ENCODE measurements at regions not wholly inside any gene's neighbourhood (a gene's known extent, or its start where the extent isn't known, plus 50 kb on each side); places are given as distances from the start of the nearest gene placed in this dataset.
"Not testable (repeated sequence)": the region's sequence is repeated elsewhere in the genome, so short reads cannot be mapped to it uniquely, and the experiment has no call there.

DNA sequence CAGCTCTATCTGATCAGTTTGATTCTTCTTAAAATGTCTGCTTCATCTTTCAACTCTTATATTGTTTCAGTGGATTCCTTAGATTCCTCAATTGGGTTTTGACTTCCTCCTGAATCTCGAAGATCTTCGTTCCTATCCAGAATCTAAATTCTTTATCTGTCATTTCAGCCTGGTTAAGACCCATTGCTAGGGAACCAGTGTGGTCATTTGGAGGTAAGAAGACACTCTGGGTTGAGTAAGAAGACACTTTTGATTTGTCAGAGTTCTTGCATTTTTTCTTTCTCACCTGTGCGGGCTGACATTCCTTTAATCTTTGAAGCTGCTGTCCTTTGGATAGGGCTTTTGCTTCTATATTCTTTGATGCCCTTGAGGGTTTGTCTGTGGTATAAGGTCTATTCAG, 291.9 kb downstream of the SLC7A11 start:
- ATAC-seq: no peak

DNA sequence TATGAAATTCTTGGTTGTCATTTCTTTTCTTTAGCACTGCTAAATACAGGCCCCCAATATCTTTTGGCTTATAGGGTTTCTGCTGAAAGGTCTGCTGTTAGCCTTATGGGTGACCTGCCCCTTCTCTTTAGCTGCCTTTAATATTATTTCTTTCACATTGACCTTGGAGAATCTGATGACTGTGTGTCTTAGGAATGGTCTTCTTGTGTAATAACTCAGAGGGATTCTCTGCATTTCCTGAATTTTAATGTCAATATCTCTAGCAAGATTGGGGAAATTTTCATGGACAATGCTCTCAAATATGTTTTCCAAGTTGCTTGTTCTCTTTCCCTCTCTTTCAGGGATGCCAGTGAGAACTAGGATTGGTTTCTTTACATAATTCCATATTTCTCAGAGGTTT, 292.4 kb downstream of the SLC7A11 start:
- no peak for ATAC-seq

DNA sequence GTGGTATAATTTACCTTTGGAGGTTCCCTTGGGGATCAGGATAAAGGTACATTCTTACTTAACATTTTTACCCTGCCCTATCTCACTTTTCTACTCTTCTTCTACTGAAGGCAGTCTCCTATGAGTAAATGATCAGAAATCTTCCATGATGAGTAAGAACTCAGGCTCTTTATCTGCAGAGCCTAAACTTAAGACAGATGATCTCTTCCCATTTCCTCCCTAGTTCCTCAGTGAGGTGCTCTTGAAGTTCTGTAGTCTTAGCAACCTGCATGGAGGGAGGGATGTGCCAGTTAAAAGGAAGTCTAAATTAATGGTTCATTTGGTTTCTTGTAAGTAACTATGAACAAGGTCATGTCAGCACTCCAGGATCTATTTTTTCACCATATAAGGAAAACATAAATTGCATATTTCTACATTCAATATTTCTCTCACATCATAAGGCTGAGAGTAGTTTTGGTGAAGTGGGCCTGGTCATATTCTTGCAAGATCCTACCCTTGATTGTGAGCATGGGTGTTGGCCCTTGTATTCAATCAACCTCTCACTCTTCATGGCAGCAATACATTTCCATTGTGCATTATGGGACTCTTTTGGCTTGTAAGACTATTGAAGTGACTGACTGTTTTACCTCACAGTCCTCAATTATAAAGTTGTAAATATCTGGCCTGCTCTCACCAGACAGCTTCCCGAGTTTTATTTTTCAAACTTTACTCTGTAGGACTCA, 295.5 kb downstream of the SLC7A11 start:
- no peak for ATAC-seq

DNA sequence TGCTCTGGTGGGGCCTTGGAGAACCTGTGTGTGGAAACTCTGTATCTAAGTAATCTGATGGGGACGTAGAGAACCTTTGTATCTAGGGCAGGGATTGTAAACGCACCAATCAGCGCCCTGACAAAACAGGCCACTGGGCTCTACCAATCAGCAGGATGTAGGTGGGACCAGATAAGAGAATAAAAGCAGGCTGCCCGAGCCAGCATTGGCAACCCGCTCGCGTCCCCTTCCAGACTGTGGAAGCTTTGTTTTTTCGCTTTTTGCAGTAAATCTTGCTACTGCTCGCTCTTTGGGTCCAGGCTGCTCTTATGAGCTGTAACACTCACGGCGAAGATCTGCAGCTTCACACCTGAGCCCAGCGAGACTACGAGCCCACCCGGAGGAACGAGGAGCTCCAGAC, 299.3 kb downstream of the SLC7A11 start:
- not testable (repeated sequence) for ATAC-seq

DNA sequence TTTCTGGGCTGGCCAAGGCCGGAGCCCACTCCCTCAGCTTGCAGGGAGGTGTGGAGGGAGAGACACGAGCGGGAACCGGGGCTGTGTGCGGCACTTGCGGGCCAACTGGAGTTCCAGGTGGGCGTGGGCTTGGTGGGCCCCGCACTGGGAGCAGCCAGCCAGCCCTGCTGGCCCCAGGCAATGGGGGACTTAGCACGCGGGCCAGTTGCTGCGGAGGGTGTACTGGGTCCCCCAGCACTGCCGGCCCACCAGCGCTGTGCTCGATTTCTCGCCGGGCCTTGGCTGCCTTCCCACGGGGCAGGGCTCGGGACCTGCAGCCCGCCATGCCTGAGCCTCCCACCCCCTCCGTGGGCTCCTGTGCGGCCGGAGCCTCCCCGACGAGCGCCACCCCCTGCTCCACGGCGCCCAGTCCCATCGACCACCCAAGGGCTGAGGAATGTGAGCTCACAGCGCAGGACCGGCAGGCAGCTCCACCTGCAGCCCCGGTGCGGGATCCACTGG, 300.1 kb downstream of the SLC7A11 start:
- ATAC-seq: not testable (repeated sequence)

DNA sequence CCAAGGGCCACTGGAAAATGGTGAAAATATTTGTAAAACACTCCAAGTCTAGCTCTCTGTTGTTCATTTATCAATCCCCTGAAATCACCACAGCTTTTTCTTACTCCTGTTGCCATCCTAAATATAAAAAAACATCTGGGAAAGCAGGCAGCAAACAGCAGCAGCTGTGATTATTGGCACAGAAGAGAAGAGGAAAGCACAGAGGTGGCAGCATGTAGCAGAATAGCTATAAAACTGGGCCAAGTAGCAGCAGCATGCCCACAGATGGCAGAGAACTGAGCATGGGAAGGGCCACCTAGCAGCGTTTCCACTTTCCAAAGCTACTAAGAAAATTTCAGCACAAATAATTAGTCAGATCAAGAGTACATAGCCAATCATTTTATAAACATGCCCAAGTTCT, 307.2 kb downstream of the SLC7A11 start:
- ATAC-seq: no peak

DNA sequence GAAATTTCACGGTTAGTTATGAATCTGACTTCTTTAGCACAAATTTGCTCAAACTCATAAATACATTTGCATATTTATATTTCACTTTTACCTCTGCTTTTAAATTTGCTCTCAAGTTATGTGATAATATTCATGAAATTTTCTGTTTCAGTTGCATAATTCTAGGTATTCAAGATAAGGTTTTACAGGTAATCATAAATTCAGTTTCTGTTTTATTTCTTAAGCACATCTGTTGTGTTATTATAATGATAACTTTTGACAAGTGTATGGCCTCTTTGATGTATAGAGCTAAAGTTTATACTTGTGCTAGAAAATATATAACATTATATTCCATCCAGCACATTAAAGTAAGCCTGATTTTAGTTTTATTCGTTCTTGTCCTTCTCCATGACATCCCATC, 308.1 kb downstream of the SLC7A11 start:
- ATAC-seq: no peak

DNA sequence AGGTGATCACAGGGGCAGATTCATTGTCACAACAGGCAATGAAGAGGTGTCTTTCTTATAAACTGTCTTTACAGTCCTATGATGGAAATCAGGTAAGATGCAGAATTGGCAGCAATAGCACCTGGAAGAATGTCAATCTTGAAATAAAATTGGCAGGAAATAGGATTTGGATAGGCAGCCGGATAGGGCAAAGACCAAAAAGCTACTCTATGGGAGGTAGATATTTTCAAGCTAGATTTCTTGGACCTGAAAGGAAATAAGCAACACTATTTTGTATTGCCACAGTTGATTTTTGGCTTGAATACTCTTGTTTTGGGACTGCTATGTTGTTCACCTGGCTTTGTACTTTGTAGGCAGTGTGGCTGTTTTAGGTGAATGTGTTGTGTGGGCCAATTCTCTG, 314.2 kb downstream of the SLC7A11 start:
- no peak for ATAC-seq

DNA sequence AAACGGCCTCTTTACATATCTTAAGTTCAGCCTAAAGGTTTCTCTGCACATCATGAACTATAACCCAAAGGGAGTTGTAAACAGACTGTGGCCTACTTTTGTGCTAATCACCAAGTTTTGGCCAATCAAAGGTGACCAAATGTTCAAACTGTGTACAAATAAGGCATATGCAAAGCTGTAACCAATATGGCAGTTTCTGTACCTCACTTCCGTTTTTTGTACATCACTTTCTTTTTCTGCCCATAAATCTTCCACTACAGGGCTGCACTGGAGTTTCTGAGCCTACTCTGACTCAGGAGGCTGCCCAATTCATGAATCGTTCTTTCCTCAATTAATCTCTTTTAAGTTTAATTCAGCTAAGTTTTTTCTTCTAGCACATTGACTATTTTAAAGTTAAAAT, 318.7 kb downstream of the SLC7A11 start:
- ATAC-seq: no peak

DNA sequence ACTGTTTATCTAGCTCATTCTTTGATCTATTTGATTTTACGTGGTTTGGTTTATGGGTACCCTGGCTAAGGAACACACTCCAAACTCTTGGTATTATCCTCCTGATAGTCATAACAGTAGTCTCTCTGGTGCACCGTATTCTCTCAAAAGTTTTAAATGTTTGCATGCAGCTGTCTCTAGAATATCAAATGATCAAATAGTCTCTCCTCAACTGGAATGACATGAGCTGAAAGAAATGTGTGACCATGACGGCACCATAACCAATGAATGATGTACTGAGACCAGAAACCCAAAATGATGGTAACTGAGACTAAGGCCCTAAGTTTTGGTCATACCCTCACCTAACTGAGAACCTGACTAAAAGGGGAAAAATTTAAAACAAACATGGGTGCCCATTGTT, 319.4 kb downstream of the SLC7A11 start:
- no peak for ATAC-seq

DNA sequence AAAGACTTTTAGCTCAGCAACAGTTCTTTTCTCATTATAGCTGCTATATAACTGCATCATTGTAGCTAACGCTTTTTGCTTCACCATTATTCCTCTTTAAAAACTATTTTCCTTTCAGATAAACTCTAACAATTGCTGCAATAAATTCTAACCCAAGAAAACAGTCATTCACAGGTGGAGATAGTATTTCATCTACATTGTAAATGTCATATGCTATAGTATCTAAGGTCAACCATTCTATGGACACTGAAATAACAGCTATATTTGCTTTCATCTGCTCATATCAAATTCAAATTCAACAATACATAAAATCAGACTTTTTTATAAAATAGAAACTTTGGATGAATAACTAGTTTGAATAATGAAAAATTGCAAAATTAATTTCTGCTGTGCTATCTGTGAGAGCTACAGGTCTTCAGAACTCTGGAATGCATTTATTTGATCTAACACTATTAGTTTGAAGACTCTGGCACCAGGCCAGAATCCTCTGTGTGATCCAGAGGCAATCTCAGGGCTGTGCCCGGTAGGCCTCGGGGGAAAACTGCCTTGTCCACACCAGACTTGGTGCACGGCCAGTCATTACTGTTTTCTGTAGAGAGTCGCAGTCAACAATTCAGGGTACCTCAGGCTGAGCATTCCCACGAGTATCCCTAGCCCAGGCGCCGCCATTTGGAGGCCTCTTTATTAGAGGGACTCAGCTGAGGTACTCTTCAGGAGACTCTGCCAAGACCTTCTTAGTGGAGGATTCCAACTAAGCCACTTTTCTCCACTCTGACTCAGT, 332.4 kb downstream of the SLC7A11 start:
- no peak for ATAC-seq

DNA sequence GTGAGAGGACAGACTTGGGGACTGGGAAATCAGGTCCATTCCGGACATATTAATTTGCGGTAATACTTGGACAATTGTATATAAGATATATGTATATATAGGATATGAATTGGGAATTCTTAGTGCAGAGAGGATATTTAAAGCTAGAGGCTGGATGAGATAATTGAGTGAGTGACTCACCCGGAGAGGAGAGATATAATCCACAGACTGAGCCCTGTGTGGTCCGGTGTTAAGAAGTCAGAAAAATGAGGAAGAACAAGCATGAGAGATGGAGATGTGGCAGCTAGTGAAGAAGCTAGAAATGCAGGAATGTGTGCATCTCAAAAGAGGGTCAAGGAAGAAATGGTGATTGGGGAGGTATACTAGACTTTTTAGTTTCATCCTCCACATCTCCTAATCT, 336.2 kb downstream of the SLC7A11 start:
- ATAC-seq: no peak

DNA sequence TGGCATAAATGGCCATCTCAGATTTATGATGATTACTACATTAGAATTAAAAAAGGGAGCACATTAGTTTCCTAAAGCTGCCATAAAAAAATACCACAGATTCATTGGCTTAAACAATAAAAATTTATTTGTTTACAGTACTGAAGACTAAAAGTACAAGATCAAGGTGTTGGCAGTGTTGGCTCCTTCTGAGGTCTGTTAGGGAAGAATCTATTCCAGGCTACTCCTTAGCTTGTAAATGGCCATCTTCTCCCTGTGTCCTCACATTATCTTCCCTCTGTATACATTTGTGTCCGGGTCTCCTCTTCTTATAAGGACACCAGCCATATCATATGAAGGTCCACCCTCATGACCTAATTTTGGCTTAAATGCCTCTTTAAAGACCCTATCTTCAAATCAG, 341.0 kb downstream of the SLC7A11 start:
- ATAC-seq: no peak

DNA sequence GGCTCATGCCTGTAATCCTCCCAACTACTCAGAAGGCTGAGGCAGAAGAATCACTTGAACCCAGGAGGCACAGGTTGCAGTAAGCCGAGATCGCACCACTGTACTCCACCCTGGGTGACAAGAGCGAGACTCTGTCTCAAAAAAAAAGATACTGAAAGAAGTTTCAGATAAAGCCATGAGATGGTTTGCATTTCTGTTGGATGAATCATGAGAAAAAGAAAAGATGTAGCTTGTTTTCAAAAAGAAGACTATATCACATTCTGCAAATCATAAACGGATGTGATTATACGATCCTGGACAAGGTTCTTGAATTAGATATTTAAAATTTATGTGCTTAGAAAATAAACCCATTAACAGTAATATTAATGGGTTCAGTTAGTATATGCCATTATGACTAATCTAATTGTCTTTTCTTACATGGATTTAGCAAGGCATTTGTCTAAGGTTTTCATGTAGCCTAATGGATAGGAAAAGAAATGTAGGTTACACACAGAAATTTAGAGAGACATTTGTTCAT, 345.9 kb downstream of the SLC7A11 start:
- ATAC-seq: no peak

DNA sequence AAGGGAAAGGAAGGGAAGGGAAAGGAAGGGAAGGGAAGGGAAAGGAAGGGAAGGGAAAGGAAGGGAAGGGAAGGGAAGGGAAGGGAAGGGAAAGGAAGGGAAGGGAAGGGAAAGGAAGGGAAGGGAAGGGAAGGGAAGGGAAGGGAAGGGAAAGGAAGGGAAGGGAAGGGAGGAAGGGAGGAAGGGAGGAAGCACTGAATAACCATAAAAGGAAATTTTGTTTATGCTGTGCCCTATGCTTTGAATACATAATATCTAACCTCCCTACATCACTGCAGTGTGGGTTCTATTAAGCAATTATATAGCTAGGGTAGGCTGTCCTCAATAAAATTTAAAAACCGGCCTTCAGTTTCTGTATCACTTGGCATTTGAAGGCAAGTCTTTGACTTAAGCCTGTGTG, 346.6 kb downstream of the SLC7A11 start:
- ATAC-seq: not testable (repeated sequence)

DNA sequence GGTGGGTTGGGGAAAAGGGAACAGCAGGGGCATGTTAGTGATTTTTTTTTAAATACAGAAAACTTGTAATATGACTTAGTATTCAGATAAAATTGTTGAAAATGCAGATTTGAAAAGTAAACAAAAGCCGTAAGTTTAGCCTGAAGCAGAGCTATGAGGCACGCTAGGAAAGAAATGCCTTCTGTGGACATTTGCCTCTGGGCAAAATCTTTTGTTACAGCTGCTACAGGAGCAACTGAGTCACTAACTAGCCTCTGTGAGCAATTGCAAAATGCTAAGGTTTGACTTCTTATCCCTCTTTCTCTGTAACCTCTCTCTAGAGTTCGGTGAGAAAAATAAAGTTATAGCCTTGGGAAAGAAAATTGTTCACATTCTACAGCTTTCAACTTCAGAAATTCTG, 350.0 kb downstream of the SLC7A11 start:
- no peak for ATAC-seq

DNA sequence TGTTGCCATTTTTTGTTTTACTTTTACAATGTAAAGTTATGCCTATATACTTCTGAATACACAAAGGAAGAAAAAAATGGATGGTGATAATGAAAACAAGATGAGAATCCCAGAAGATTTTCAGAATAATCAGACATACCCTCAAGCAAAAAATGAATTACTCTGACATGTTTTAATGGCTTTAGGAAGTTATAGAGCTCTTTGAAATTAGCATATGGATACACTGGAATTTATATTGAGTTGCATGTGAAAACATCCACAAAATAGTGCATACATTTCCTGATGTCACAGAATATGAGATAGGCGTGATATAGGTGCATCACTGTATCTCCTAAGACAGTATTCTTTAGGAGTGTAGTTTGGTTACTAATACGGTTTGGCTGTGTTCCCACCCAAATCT, 351.3 kb downstream of the SLC7A11 start:
- no peak for ATAC-seq

DNA sequence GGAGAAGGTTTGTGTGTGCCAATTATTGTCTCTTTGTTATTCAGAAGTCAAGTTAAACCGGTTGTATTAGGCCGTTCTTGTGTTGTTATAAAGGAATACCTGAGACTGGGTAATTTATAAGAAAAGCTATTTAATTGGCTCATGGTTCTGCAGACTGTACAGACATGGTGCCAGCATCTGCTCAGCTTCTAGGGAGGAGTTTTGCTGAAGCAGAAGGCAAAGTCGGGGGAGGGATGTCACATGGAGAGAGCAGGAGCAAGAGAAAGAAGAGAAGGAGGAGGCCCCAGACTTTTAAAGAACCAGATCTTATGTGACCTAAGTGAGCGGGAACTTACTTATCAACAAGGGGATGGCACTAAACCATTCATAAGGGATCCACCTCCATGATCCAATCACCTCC, 349.3 kb upstream of the PCDH18 start:
- ATAC-seq: peak; percentile 80

DNA sequence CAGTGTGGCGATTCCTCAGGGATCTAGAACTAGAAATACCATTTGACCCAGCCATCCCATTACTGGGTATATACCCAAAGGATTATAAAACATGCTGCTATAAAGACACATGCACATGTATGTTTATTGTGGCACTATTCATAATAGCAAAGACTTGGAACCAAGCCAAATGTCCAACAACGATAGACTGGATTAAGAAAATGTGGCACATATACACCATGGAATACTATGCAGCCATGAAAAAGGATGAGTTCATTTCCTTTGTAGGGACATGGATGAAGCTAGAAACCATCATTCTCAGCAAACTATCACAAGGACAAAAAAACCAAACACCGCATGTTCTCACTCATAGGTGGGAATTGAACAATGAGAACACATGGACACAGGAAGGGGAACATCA, 335.8 kb upstream of the PCDH18 start:
- not testable (repeated sequence) for ATAC-seq

DNA sequence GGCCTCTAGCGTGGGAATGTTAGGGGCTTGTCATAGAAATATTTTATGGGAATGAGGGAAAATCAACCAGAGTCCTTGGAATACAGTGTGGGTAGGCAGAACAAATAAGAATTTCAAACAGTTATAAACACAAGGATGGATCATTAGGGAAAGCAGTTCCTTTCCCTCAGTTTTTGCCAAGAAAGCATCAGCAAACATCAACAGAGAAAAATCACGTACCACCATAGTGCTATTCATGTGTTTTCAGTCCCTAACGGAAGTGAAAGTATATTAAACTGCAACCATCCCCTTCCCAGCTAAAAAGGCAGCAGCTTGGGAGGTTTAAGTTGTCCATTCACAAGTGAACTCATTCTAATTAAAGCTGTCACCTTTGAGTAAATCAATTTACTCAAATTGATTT, 334.4 kb upstream of the PCDH18 start:
- ATAC-seq: no peak

DNA sequence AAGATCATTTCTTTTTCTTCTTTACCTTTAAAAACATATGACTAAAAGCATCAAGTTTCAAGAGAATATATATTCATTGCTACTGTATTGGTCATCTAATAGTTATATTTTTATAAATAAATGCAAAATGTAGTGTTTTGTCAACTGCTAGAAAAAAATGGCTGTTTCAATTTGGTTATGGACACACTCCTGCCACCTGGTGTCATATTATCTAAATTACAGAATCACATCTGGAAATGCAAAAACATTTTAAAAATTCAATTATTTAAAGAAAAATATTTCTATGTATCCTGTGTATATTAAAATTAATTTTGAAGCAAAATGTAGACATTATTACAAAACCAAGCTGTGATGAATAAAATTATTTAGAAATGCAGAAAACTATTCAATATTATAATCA, 329.4 kb upstream of the PCDH18 start:
- ATAC-seq: no peak

DNA sequence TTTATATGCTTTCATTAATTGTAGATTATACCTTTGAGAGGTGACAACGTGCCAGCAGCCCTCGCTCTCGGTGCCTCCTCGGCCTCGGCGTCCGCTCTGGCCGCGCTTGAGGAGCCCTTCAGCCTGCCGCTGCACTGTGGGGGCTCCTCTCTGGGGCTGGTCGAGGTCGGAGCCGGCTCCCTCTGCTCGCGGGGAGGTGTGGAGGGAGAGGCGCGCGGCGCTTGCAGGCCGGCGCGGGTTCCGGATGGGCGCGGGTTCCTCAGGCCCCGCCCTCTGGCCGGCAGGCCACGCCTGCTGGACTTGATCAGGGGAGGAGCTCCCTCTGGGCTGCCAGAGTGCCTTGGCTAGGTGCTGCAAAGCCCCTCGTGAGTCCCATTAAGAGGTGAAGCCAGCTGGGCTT, 321.1 kb upstream of the PCDH18 start:
- no peak for ATAC-seq

DNA sequence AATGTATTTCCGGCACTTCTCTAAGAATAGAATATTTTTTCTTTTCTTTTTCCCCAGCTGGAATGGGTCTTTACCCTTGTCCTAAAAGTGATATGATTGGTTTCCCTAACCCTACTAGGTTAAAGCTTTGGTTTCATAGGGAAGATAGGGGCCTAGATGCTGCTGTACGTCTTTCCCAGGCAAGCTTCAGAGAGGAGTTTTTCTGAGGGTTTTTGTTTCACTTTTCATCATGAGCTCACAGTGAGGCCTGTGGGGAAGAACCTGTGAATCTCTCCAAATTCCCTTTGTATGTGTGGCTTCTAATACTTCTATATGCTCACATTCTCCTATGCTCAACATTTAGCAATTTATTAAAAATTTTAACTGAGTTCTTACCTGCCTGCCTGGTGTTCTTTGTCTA, 320.0 kb upstream of the PCDH18 start:
- no peak for ATAC-seq

DNA sequence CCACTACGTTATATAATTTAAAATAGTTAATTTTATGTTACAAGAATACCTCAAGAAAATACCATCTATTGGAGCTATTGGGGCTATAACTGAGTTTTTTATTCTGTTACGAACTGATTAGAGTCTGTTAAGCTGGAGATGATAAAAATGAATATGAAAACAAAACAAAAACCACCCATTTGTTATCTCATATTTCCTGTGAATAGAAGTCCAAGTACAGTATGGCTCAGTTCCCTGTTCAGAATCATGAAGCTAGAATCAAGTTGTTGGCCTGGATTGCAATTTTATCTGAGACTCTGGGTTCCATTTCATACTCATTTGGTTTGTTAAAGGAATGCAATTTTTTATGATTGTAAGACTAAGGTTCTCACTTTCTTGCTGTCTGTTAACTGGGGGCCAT, 319.1 kb upstream of the PCDH18 start:
- no peak for ATAC-seq
